ENCODE measurements at regions not wholly inside any gene's neighbourhood (a gene's known extent, or its start where the extent isn't known, plus 50 kb on each side); places are given as distances from the start of the nearest gene placed in this dataset.

DNA sequence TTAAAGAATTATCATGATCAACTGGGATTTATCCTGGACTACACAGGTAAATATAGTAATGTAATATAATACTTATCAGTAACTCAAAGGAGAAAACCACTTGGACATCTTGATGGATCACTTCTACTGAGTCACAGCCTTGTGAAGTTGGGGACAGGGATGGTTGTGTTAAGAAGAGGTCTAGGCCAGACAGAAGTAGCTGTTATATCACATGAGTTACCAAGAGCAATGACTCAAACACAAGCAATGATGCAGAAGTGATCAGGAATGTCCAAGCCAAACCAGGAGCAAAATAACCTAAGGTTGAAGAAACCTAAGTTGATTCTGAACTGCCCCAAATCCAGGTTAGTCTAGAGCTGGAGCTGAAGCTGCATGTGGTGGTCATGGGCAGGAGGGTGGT, 424.5 kb upstream of the DAB1 start:
- H3K4me3 ChIP-seq (ENCODE audit: low read depth, low read length): no peak overlapping the region
- in situ Hi-C loops (cut with HindIII; ENCODE audit: low sequenced_read_pairs): no loop called here
- DNase-seq (ENCODE audit: low read depth): peak; percentile 59
- TF ChIP-seq, protein P1, sequence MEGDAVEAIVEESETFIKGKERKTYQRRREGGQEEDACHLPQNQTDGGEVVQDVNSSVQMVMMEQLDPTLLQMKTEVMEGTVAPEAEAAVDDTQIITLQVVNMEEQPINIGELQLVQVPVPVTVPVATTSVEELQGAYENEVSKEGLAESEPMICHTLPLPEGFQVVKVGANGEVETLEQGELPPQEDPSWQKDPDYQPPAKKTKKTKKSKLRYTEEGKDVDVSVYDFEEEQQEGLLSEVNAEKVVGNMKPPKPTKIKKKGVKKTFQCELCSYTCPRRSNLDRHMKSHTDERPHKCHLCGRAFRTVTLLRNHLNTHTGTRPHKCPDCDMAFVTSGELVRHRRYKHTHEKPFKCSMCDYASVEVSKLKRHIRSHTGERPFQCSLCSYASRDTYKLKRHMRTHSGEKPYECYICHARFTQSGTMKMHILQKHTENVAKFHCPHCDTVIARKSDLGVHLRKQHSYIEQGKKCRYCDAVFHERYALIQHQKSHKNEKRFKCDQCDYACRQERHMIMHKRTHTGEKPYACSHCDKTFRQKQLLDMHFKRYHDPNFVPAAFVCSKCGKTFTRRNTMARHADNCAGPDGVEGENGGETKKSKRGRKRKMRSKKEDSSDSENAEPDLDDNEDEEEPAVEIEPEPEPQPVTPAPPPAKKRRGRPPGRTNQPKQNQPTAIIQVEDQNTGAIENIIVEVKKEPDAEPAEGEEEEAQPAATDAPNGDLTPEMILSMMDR (IDR thresholded peaks at IDR 0.05; ENCODE audit: low read depth, low read length, missing control alignments): no peak

GRCh38 chr1:57845041-57845440, 421.2 kb upstream of the DAB1 start:
- no peak for DNase-seq (ENCODE audit: low read depth)
- no peak overlapping the region for H3K4me3 ChIP-seq (ENCODE audit: low read depth, low read length)
- in situ Hi-C loops (cut with HindIII; ENCODE audit: low sequenced_read_pairs): no loop called here
- TF ChIP-seq, protein P1 (IDR thresholded peaks at IDR 0.05; ENCODE audit: low read depth, low read length, missing control alignments): no peak

DNA sequence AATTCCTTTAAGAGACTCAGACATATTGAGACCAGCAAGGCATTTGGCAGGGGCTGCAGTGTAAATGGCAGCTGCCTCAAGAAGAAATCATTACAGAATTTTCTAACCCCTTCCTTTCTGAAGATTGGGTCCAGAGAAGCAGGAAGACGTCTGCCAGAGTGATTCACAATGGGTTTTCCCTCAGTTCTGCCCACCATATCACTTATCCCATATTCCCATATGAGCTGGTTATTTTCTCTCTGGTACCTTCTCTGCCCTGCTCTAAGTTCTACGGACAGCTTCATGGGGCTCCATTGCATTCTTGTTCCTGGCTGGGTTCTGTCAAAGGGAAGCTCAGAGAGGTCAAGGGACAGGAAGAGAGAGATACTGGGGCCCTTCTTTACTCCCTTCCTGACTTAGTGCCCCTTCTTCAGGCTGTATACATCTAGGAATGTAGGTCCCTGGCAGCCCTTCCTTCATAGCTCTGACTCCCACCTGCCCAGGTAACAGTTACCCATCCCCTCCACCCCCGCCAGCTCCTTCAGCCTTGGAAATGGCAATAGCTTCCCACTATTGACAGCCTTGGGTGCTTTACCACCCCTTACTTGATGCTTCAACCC, 420.6 kb upstream of the DAB1 start:
- DNase-seq (ENCODE audit: low read depth): no peak
- TF ChIP-seq, protein P1 (IDR thresholded peaks at IDR 0.05; ENCODE audit: low read depth, low read length, missing control alignments): no peak
- no peak overlapping the region for H3K4me3 ChIP-seq (ENCODE audit: low read depth, low read length)
- in situ Hi-C loops (cut with HindIII; ENCODE audit: low sequenced_read_pairs): no loop called here

- TF ChIP-seq, protein P1 (IDR thresholded peaks at IDR 0.05; ENCODE audit: low read depth, low read length, missing control alignments): no peak
- H3K4me3 ChIP-seq (ENCODE audit: low read depth, low read length): no peak overlapping the region
- in situ Hi-C loops (cut with HindIII; ENCODE audit: low sequenced_read_pairs): no loop called here
- peak; percentile 51 for DNase-seq (ENCODE audit: low read depth)
Observed at GRCh38 chr1:57843760-57844159, 419.9 kb upstream of the DAB1 start.

- in situ Hi-C loops (cut with HindIII; ENCODE audit: low sequenced_read_pairs): no loop called here
- H3K4me3 ChIP-seq (ENCODE audit: low read depth, low read length): no peak overlapping the region
- TF ChIP-seq, protein P1 (IDR thresholded peaks at IDR 0.05; ENCODE audit: low read depth, low read length, missing control alignments): no peak
- DNase-seq (ENCODE audit: low read depth): no peak
Observed at GRCh38 chr1:57839526-57839925, 415.7 kb upstream of the DAB1 start.

DNA sequence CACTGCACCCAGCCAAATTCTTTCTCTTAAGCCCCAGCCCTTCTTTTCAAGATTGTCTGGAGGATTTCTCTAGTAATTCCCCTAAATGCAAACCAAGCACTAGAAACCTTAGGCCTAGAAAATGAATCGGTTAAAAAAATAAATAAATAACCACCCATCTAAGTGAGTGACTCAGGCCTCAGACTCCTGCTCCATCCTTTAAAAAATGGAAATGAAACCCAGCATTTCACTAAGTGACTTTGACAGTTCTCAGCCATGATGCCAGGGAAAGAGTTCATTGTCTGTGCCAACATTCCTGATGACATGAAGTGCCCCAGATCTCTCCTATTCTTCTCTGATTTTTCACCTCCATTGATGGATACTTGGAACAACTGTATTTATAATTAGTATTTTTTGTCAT, 415.2 kb upstream of the DAB1 start:
- no peak for DNase-seq (ENCODE audit: low read depth)
- TF ChIP-seq, protein P1 (IDR thresholded peaks at IDR 0.05; ENCODE audit: low read depth, low read length, missing control alignments): no peak
- in situ Hi-C loops (cut with HindIII; ENCODE audit: low sequenced_read_pairs): no loop called here
- H3K4me3 ChIP-seq (ENCODE audit: low read depth, low read length): no peak overlapping the region

Data from astrocyte of the cerebellum (primary cell).